Activated CD4-positive, alpha-beta memory T cell treated with anti-CD3 and anti-CD28 coated beads, Interleukin-2, amount 10 ng/mL, durations not matched to agents 7 days and 5 days (primary cell): ENCODE measurements at regions not wholly inside any gene's neighbourhood (a gene's known extent, or its start where the extent isn't known, plus 50 kb on each side); places are given as distances from the start of the nearest gene placed in this dataset.
"Not testable (repeated sequence)": the region's sequence is repeated elsewhere in the genome, so short reads cannot be mapped to it uniquely, and the experiment has no call there.

Experiments used
- CTCF ChIA-PET: fragments of 350-600 bp; sonication (Branson Sonifier 250); formaldehyde crosslinking; loops from one replicate; lab custom pipeline; 2021; ENCODE audit warnings: antibody characterized with exemption, inconsistent platforms; lab: Charles Lee
- POLR2A ChIA-PET: fragments of 350-600 bp; sonication (Branson Sonifier 250); formaldehyde crosslinking; loops from one replicate; lab custom pipeline; 2021; ENCODE audit warnings: antibody characterized with exemption; lab: Charles Lee
- DNase-seq: peaks from one replicate; pipeline ENCODE4 v3.0.0-alpha.2; 2020
- H3K27ac Mint-ChIP-seq: one replicate; pipeline ENCODE4 v1.8.0; 2021; ENCODE audit warnings: mild to moderate bottlenecking, mixed read lengths
- H3K27me3 Mint-ChIP-seq: one replicate; pipeline ENCODE4 v1.8.0; 2021; ENCODE audit warnings: mixed read lengths
- H3K36me3 Mint-ChIP-seq: one replicate; pipeline ENCODE4 v1.8.0; 2021; ENCODE audit warnings: low read depth, mixed read lengths
- H3K4me1 Mint-ChIP-seq: one replicate; pipeline ENCODE4 v1.8.0; 2021; ENCODE audit warnings: mixed read lengths
- H3K4me3 Mint-ChIP-seq: one replicate; pipeline ENCODE4 v1.8.0; 2021; ENCODE audit warnings: mild to moderate bottlenecking, mixed read lengths
- H3K9me3 Mint-ChIP-seq: one replicate; pipeline ENCODE4 v1.8.0; 2021; ENCODE audit warnings: mixed read lengths

- H3K27ac Mint-ChIP-seq, H3K4me1 Mint-ChIP-seq, H3K36me3 Mint-ChIP-seq, H3K9me3 Mint-ChIP-seq, DNase-seq, H3K4me3 Mint-ChIP-seq, H3K27me3 Mint-ChIP-seq, POLR2A ChIA-PET: not testable (repeated sequence)
- CTCF ChIA-PET = interaction anchor here (0.9 kb wide), 1 partner anchor 9 kb away, joined by 4 read pairs; no protein-coding TSS in a partner anchor
Measured at GRCh38 chr10:15421875-15422274, 50.8 kb upstream of the FAM171A1 start.
